PC-3 (cell line): ENCODE measurements at regions not wholly inside any gene's neighbourhood (a gene's known extent, or its start where the extent isn't known, plus 50 kb on each side); places are given as distances from the start of the nearest gene placed in this dataset.
"Not testable (repeated sequence)": the region's sequence is repeated elsewhere in the genome, so short reads cannot be mapped to it uniquely, and the experiment has no call there.

ENCODE experiments used
- CTCF ChIP-seq: fragments of 300-600 bp; sonication (generic); conservative IDR thresholded peaks from 2 replicates; pipeline ENCODE4 v1.5.1; 2017; ENCODE audit warnings: antibody characterized with exemption, low read depth, mild to moderate bottlenecking, low read length
- EZH2 ChIP-seq: fragments of 300-600 bp; sonication (generic); IDR thresholded peaks from one replicate; pipeline ENCODE4 v1.6.1; 2017; ENCODE audit warnings: antibody characterized with exemption, mild to moderate bottlenecking, low read length; ENCODE audit not compliant: unreplicated experiment
- EZH2phosphoT487 ChIP-seq: fragments of 300-600 bp; sonication (generic); IDR thresholded peaks from 2 replicates; pipeline ENCODE4 v1.6.1; 2018; ENCODE audit warnings: mild to moderate bottlenecking, antibody characterized with exemption, low read length, borderline replicate concordance

GRCh38 chr16:18080658-18081363 is 255.7 kb downstream of the NPIPA8 start:
- TF ChIP-seq CTCF, EZH2, EZH2phosphoT487: not testable (repeated sequence)
